MM.1S (cell line): ENCODE measurements at regions not wholly inside any gene's neighbourhood (a gene's known extent, or its start where the extent isn't known, plus 50 kb on each side); places are given as distances from the start of the nearest gene placed in this dataset.

Source experiments
- DNase-seq: peaks from one replicate; pipeline ENCODE4 v3.0.0-alpha.2; 2015
- H2AFZ ChIP-seq: fragments of 300-600 bp; sonication (generic); 2 replicates; pipeline ENCODE4 v1.6.0; 2016; ENCODE audit warnings: antibody characterized with exemption, low read length
- H3F3A ChIP-seq: fragments of 300-600 bp; sonication (generic); 2 replicates; pipeline ENCODE4 v1.6.1; 2016; ENCODE audit warnings: mild to moderate bottlenecking, antibody characterized with exemption, low read length, moderate library complexity, mixed read lengths; ENCODE audit not compliant: insufficient read depth
- H3K27ac ChIP-seq: fragments of 300-600 bp; sonication (generic); 2 replicates; pipeline ENCODE4 v1.5.1; 2016; ENCODE audit warnings: mild to moderate bottlenecking, low read length
- H3K27me3 ChIP-seq: fragments of 300-600 bp; sonication (generic); replicated peaks from 2 replicates; pipeline ENCODE4 v1.6.0; 2016; ENCODE audit warnings: low read length; ENCODE audit not compliant: insufficient read depth
- H3K36me3 ChIP-seq: fragments of 300-600 bp; sonication (generic); replicated peaks from 2 replicates; pipeline ENCODE4 v1.6.1; 2016; ENCODE audit warnings: mild to moderate bottlenecking, low read length, mixed read lengths; ENCODE audit not compliant: insufficient read depth
- H3K4me1 ChIP-seq: fragments of 300-600 bp; sonication (generic); 2 replicates; pipeline ENCODE4 v1.6.1; 2016; ENCODE audit warnings: low read length, mixed read lengths
- H3K4me2 ChIP-seq: fragments of 300-600 bp; sonication (generic); 2 replicates; pipeline ENCODE4 v1.6.0; 2016; ENCODE audit warnings: low read depth, low read length
- H3K4me3 ChIP-seq: fragments of 300-600 bp; sonication (generic); 2 replicates; pipeline ENCODE4 v1.5.1; 2016; ENCODE audit warnings: low read length, mixed read lengths
- H3K79me2 ChIP-seq: fragments of 300-600 bp; sonication (generic); 2 replicates; pipeline ENCODE4 v1.6.1; 2016; ENCODE audit warnings: mixed run types, low read length, mixed read lengths
- H3K9ac ChIP-seq: fragments of 300-600 bp; sonication (generic); 2 replicates; pipeline ENCODE4 v1.6.1; 2016; ENCODE audit warnings: low read length, mixed read lengths
- H3K9me2 ChIP-seq: fragments of 300-600 bp; sonication (generic); replicated peaks from 2 replicates; pipeline ENCODE4 v1.6.1; 2016; ENCODE audit warnings: mild to moderate bottlenecking, low read length, mixed read lengths; ENCODE audit not compliant: insufficient read depth
- H3K9me3 ChIP-seq: fragments of 300-600 bp; sonication (generic); replicated peaks from 2 replicates; pipeline ENCODE4 v1.6.1; 2016; ENCODE audit warnings: mild to moderate bottlenecking, low read length, mixed read lengths; ENCODE audit not compliant: insufficient read depth
- H4K20me1 ChIP-seq: fragments of 300-600 bp; sonication (generic); 2 replicates; pipeline ENCODE4 v1.6.1; 2016; ENCODE audit warnings: mild to moderate bottlenecking, low read length, moderate library complexity, mixed read lengths; ENCODE audit not compliant: insufficient read depth
- EZH2 ChIP-seq: fragments of 300-600 bp; sonication (generic); optimal IDR thresholded peaks from 2 replicates; pipeline ENCODE3; 2017; ENCODE audit warnings: low read depth, mild to moderate bottlenecking, antibody characterized with exemption, low read length, mixed read lengths
- EZH2phosphoT487 ChIP-seq: fragments of 300-600 bp; sonication (generic); IDR thresholded peaks from 2 replicates; pipeline ENCODE4 v1.6.1; 2018; ENCODE audit warnings: antibody characterized with exemption, low read length
- TF ChIP-seq, protein P1 (sequence below): fragments of 300-600 bp; sonication (generic); IDR thresholded peaks from 2 replicates; pipeline ENCODE4 v1.5.1; 2016; ENCODE audit warnings: antibody characterized with exemption, low read length, mixed read lengths

DNA sequence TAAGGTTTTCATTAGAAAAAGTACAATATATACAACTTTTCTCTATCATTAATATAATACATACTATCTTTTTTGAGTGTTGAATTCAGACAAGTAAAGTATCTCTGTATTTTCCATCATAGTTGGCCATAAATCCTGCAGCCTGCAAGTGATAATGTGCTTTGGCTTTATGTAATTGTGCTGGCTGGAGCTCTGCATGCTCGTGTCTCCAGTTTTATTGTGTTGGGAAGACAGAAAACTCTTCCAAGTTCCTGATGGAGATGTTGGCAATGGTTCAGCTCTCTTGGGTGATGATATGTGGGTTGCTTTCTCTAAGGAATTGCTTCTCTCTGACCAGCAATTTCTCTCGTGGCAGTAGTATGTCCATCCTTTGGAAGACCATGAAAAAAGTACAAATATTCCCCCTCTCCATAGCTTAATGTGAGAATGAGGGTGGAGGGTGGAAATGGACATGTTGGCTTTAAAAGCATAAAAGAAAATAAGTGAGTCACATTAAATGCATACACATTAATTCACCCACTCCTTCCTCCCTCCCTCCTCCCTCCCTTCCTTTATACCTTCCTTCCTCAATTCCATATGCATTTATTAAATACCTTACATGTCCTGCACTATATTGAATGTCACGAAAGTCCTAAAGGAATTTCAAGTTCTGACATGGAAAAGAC, 344.2 kb downstream of the MTX2 start:
- Histone ChIP-seq H3K79me2 (no peaks in the 10 kb centered on the region), H4K20me1 (no peaks in the 10 kb centered on the region), H3K27me3 (no peaks in the 10 kb centered on the region), H3K9me3 (no peaks in the 10 kb centered on the region), H3K9ac (no peak overlapping the region), H3K4me3 (no peak overlapping the region), H3K36me3 (no peaks in the 10 kb centered on the region), H3K4me1 (no peaks in the 10 kb centered on the region), H3K27ac (no peak overlapping the region), H2AFZ (no peak overlapping the region), H3F3A (no peaks in the 10 kb centered on the region), H3K9me2 (no peaks in the 10 kb centered on the region), H3K4me2 (no peak overlapping the region)
- TF ChIP-seq EZH2 (no peak), EZH2phosphoT487 (no peak)
- TF ChIP-seq, protein P1, sequence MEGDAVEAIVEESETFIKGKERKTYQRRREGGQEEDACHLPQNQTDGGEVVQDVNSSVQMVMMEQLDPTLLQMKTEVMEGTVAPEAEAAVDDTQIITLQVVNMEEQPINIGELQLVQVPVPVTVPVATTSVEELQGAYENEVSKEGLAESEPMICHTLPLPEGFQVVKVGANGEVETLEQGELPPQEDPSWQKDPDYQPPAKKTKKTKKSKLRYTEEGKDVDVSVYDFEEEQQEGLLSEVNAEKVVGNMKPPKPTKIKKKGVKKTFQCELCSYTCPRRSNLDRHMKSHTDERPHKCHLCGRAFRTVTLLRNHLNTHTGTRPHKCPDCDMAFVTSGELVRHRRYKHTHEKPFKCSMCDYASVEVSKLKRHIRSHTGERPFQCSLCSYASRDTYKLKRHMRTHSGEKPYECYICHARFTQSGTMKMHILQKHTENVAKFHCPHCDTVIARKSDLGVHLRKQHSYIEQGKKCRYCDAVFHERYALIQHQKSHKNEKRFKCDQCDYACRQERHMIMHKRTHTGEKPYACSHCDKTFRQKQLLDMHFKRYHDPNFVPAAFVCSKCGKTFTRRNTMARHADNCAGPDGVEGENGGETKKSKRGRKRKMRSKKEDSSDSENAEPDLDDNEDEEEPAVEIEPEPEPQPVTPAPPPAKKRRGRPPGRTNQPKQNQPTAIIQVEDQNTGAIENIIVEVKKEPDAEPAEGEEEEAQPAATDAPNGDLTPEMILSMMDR, result no peak
- no peak for DNase-seq

DNA sequence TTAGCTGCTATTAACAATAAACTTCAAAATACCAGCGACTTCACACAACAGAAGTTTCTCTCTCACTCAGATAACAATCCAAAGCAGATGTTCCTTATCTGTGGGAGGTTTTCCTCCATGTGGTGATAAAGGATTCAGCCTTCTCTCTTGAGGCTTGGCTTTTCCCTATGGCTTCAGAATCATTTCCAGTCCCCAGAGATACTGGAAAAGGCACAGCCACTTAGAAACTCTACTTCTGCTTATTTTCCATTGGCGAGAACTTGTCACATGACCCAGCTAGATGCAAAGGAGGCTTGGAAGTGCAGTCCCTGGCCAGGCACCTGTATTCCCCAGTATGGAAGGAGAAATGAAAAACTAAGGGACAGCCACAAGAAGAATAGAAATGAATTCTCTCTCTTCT, 344.8 kb downstream of the MTX2 start:
- H3K4me3 ChIP-seq, result no peak overlapping the region
- H3K4me2 ChIP-seq, result no peak overlapping the region

DNA sequence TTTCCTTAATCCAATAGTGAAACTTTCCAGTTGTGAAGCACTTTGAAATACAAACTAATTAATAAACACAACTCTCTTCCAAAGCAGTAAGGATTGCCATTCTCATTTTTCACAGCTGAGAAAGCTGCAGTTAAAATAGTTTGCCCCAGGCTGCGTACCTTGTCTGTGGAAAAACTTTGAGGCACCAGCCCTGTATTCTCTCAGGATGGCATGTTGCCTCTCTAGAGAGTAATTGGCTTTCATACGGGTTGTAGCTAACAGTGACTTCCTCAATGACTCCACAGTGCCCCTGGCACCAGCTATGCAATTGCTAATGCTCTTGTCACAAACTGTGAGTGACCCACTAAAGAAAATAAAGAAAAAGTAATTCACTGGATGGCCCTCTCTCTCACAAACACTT, 345.7 kb downstream of the MTX2 start:
- no peak for TF ChIP-seq EZH2
- TF ChIP-seq, protein P1, result no peak
- no peak for TF ChIP-seq EZH2phosphoT487
- Histone ChIP-seq H3K9me2 (no peaks in the 10 kb centered on the region), H3K4me2 (no peak overlapping the region), H3K4me1 (no peaks in the 10 kb centered on the region), H3F3A (no peaks in the 10 kb centered on the region), H3K79me2 (no peaks in the 10 kb centered on the region), H3K27ac (no peak overlapping the region), H2AFZ (no peak overlapping the region), H3K9me3 (no peaks in the 10 kb centered on the region), H3K27me3 (no peaks in the 10 kb centered on the region), H3K4me3 (no peak overlapping the region), H4K20me1 (no peaks in the 10 kb centered on the region), H3K36me3 (no peaks in the 10 kb centered on the region), H3K9ac (no peak overlapping the region)
- DNase-seq, result no peak

More for the DNA sequence above, 344.8 kb downstream of the MTX2 start:
- Histone ChIP-seq H3K9me3 (no peaks in the 10 kb centered on the region), H3F3A (no peaks in the 10 kb centered on the region), H3K4me1 (no peaks in the 10 kb centered on the region), H2AFZ (no peak overlapping the region), H4K20me1 (no peaks in the 10 kb centered on the region), H3K9ac (no peak overlapping the region), H3K27ac (no peak overlapping the region), H3K36me3 (no peaks in the 10 kb centered on the region), H3K79me2 (no peaks in the 10 kb centered on the region), H3K27me3 (no peaks in the 10 kb centered on the region), H3K9me2 (no peaks in the 10 kb centered on the region)
- DNase-seq, result no peak
- TF ChIP-seq, protein P1, result no peak
- TF ChIP-seq EZH2 (no peak), EZH2phosphoT487 (no peak)
